ENCODE measurements at regions not wholly inside any gene's neighbourhood (a gene's known extent, or its start where the extent isn't known, plus 50 kb on each side); places are given as distances from the start of the nearest gene placed in this dataset.
"Not testable (repeated sequence)": the region's sequence is repeated elsewhere in the genome, so short reads cannot be mapped to it uniquely, and the experiment has no call there.

GRCh38 chr2:14975381-14975780 is 342.9 kb downstream of the LRATD1 start:
- no peak overlapping the region for H3K9ac ChIP-seq (ENCODE audit: low read length in 2 of 2)
- H3K36me3 ChIP-seq (ENCODE audit: control insufficient read depth in 2 of 2, insufficient read depth in 2 of 2, low read length in 2 of 2): no peaks in the 10 kb centered on the region
- H3K9me3 ChIP-seq (ENCODE audit: control insufficient read depth in 2 of 2, low read length in 2 of 2): peaks cover 0 to 4% of the 10 kb centered on the region in 2 donors
- no peak overlapping the region for H3K4me3 ChIP-seq (ENCODE audit: low read length in 2 of 2)
- no peaks in the 10 kb centered on the region for H3K4me1 ChIP-seq (ENCODE audit: control insufficient read depth, insufficient read depth, low read length)
- no peaks in the 10 kb centered on the region for H3K27me3 ChIP-seq (ENCODE audit: control insufficient read depth in 1 of 2, insufficient read depth in 2 of 2, low read length in 2 of 2)
- no peak overlapping the region for H3K27ac ChIP-seq (ENCODE audit: low read length)

- H3K36me3 ChIP-seq (ENCODE audit: control insufficient read depth in 2 of 2, insufficient read depth in 2 of 2, low read length in 2 of 2): no peaks in the 10 kb centered on the region
Measured at GRCh38 chr2:14977021-14977420, 344.5 kb downstream of the LRATD1 start.

GRCh38 chr2:14978845-14979244 is 346.3 kb downstream of the LRATD1 start:
- H3K27ac ChIP-seq (ENCODE audit: low read length): no peak overlapping the region
- no peak overlapping the region for H3K4me3 ChIP-seq (ENCODE audit: low read length in 2 of 2)
- no peak overlapping the region for H3K9ac ChIP-seq (ENCODE audit: low read length in 2 of 2)
- H3K9me3 ChIP-seq (ENCODE audit: control insufficient read depth in 2 of 2, low read length in 2 of 2): no peaks in the 10 kb centered on the region
- no peaks in the 10 kb centered on the region for H3K36me3 ChIP-seq (ENCODE audit: control insufficient read depth in 2 of 2, insufficient read depth in 2 of 2, low read length in 2 of 2)
- H3K4me1 ChIP-seq (ENCODE audit: control insufficient read depth, insufficient read depth, low read length): no peaks in the 10 kb centered on the region
- H3K27me3 ChIP-seq (ENCODE audit: control insufficient read depth in 1 of 2, insufficient read depth in 2 of 2, low read length in 2 of 2): no peaks in the 10 kb centered on the region

More at GRCh38 chr2:14977021-14977420, 344.5 kb downstream of the LRATD1 start:
- Histone ChIP-seq H3K9ac (ENCODE audit: low read length in 2 of 2) (no peak overlapping the region), H3K4me3 (ENCODE audit: low read length in 2 of 2) (no peak overlapping the region), H3K27ac (ENCODE audit: low read length) (no peak overlapping the region), H3K27me3 (ENCODE audit: control insufficient read depth in 1 of 2, insufficient read depth in 2 of 2, low read length in 2 of 2) (no peaks in the 10 kb centered on the region), H3K9me3 (ENCODE audit: control insufficient read depth in 2 of 2, low read length in 2 of 2) (no peaks in the 10 kb centered on the region), H3K4me1 (ENCODE audit: control insufficient read depth, insufficient read depth, low read length) (no peaks in the 10 kb centered on the region)

GRCh38 chr2:14982790-14983189 is 350.3 kb downstream of the LRATD1 start:
- Histone ChIP-seq H3K27ac (ENCODE audit: low read length) (no peak overlapping the region), H3K9ac (ENCODE audit: low read length in 2 of 2) (no peak overlapping the region), H3K27me3 (ENCODE audit: control insufficient read depth in 1 of 2, insufficient read depth in 2 of 2, low read length in 2 of 2) (no peaks in the 10 kb centered on the region), H3K4me1 (ENCODE audit: control insufficient read depth, insufficient read depth, low read length) (no peaks in the 10 kb centered on the region), H3K9me3 (ENCODE audit: control insufficient read depth in 2 of 2, low read length in 2 of 2) (no peaks in the 10 kb centered on the region), H3K36me3 (ENCODE audit: control insufficient read depth in 2 of 2, insufficient read depth in 2 of 2, low read length in 2 of 2) (no peaks in the 10 kb centered on the region), H3K4me3 (ENCODE audit: low read length in 2 of 2) (no peak overlapping the region)

- H3K4me1 ChIP-seq (ENCODE audit: control insufficient read depth, insufficient read depth, low read length): no peaks in the 10 kb centered on the region
- H3K4me3 ChIP-seq (ENCODE audit: low read length in 2 of 2): no peak overlapping the region
- H3K27ac ChIP-seq (ENCODE audit: low read length): no peak overlapping the region
- no peak overlapping the region for H3K9ac ChIP-seq (ENCODE audit: low read length in 2 of 2)
- no peaks in the 10 kb centered on the region for H3K36me3 ChIP-seq (ENCODE audit: control insufficient read depth in 2 of 2, insufficient read depth in 2 of 2, low read length in 2 of 2)
- no peaks in the 10 kb centered on the region for H3K9me3 ChIP-seq (ENCODE audit: control insufficient read depth in 2 of 2, low read length in 2 of 2)
- H3K27me3 ChIP-seq (ENCODE audit: control insufficient read depth in 1 of 2, insufficient read depth in 2 of 2, low read length in 2 of 2): no peaks in the 10 kb centered on the region
Measured at GRCh38 chr2:14988600-14988999, 356.1 kb downstream of the LRATD1 start.

GRCh38 chr2:14991723-14992122 is 359.2 kb downstream of the LRATD1 start:
- H3K4me3 ChIP-seq (ENCODE audit: low read length in 2 of 2): no peak overlapping the region
- H3K27ac ChIP-seq (ENCODE audit: low read length): no peak overlapping the region
- no peaks in the 10 kb centered on the region for H3K9me3 ChIP-seq (ENCODE audit: control insufficient read depth in 2 of 2, low read length in 2 of 2)
- H3K27me3 ChIP-seq (ENCODE audit: control insufficient read depth in 1 of 2, insufficient read depth in 2 of 2, low read length in 2 of 2): no peaks in the 10 kb centered on the region
- H3K36me3 ChIP-seq (ENCODE audit: control insufficient read depth in 2 of 2, insufficient read depth in 2 of 2, low read length in 2 of 2): no peaks in the 10 kb centered on the region
- no peaks in the 10 kb centered on the region for H3K4me1 ChIP-seq (ENCODE audit: control insufficient read depth, insufficient read depth, low read length)
- H3K9ac ChIP-seq (ENCODE audit: low read length in 2 of 2): no peak overlapping the region

GRCh38 chr2:14994721-14995120 is 362.2 kb downstream of the LRATD1 start:
- Histone ChIP-seq H3K27ac (ENCODE audit: low read length) (no peak overlapping the region), H3K9ac (ENCODE audit: low read length in 2 of 2) (no peak overlapping the region), H3K4me1 (ENCODE audit: control insufficient read depth, insufficient read depth, low read length) (no peaks in the 10 kb centered on the region), H3K4me3 (ENCODE audit: low read length in 2 of 2) (no peak overlapping the region), H3K36me3 (ENCODE audit: control insufficient read depth in 2 of 2, insufficient read depth in 2 of 2, low read length in 2 of 2) (no peaks in the 10 kb centered on the region), H3K9me3 (ENCODE audit: control insufficient read depth in 2 of 2, low read length in 2 of 2) (no peaks in the 10 kb centered on the region), H3K27me3 (ENCODE audit: control insufficient read depth in 1 of 2, insufficient read depth in 2 of 2, low read length in 2 of 2) (no peaks in the 10 kb centered on the region)

GRCh38 chr2:14996351-14997014 is 364.0 kb downstream of the LRATD1 start:
- H3K36me3 ChIP-seq (ENCODE audit: control insufficient read depth in 2 of 2, insufficient read depth in 2 of 2, low read length in 2 of 2): no peaks in the 10 kb centered on the region
- H3K9ac ChIP-seq (ENCODE audit: low read length in 2 of 2): no peak overlapping the region
- no peaks in the 10 kb centered on the region for H3K4me1 ChIP-seq (ENCODE audit: control insufficient read depth, insufficient read depth, low read length)
- H3K9me3 ChIP-seq (ENCODE audit: control insufficient read depth in 2 of 2, low read length in 2 of 2): no peaks in the 10 kb centered on the region
- H3K27ac ChIP-seq (ENCODE audit: low read length): no peak overlapping the region
- H3K4me3 ChIP-seq (ENCODE audit: low read length in 2 of 2): no peak overlapping the region
- H3K27me3 ChIP-seq (ENCODE audit: control insufficient read depth in 1 of 2, insufficient read depth in 2 of 2, low read length in 2 of 2): no peaks in the 10 kb centered on the region

- H3K4me3 ChIP-seq (ENCODE audit: low read length in 2 of 2): no peak overlapping the region
- no peak overlapping the region for H3K27ac ChIP-seq (ENCODE audit: low read length)
- H3K27me3 ChIP-seq (ENCODE audit: control insufficient read depth in 1 of 2, insufficient read depth in 2 of 2, low read length in 2 of 2): no peaks in the 10 kb centered on the region
- H3K9ac ChIP-seq (ENCODE audit: low read length in 2 of 2): no peak overlapping the region
- H3K36me3 ChIP-seq (ENCODE audit: control insufficient read depth in 2 of 2, insufficient read depth in 2 of 2, low read length in 2 of 2): no peaks in the 10 kb centered on the region
- H3K9me3 ChIP-seq (ENCODE audit: control insufficient read depth in 2 of 2, low read length in 2 of 2): no peaks in the 10 kb centered on the region
- no peaks in the 10 kb centered on the region for H3K4me1 ChIP-seq (ENCODE audit: control insufficient read depth, insufficient read depth, low read length)
Measured at GRCh38 chr2:14998546-14998945, 366.0 kb downstream of the LRATD1 start.

GRCh38 chr2:14999114-14999661 is 366.7 kb downstream of the LRATD1 start:
- no peak overlapping the region for H3K9ac ChIP-seq (ENCODE audit: low read length in 2 of 2)

GRCh38 chr2:15002519-15002918 is 370.0 kb downstream of the LRATD1 start:
- H3K36me3 ChIP-seq (ENCODE audit: control insufficient read depth in 2 of 2, insufficient read depth in 2 of 2, low read length in 2 of 2); H3K9me3 ChIP-seq (ENCODE audit: control insufficient read depth in 2 of 2, low read length in 2 of 2); H3K27ac ChIP-seq (ENCODE audit: low read length); H3K9ac ChIP-seq (ENCODE audit: low read length in 2 of 2); H3K4me1 ChIP-seq (ENCODE audit: control insufficient read depth, insufficient read depth, low read length); H3K27me3 ChIP-seq (ENCODE audit: control insufficient read depth in 1 of 2, insufficient read depth in 2 of 2, low read length in 2 of 2); H3K4me3 ChIP-seq (ENCODE audit: low read length in 2 of 2): not testable (repeated sequence)

More at GRCh38 chr2:14999114-14999661, 366.7 kb downstream of the LRATD1 start:
- no peak overlapping the region for H3K27ac ChIP-seq (ENCODE audit: low read length)
- H3K4me1 ChIP-seq (ENCODE audit: control insufficient read depth, insufficient read depth, low read length): no peaks in the 10 kb centered on the region
- H3K9me3 ChIP-seq (ENCODE audit: control insufficient read depth in 2 of 2, low read length in 2 of 2): no peaks in the 10 kb centered on the region
- H3K36me3 ChIP-seq (ENCODE audit: control insufficient read depth in 2 of 2, insufficient read depth in 2 of 2, low read length in 2 of 2): no peaks in the 10 kb centered on the region
- no peaks in the 10 kb centered on the region for H3K27me3 ChIP-seq (ENCODE audit: control insufficient read depth in 1 of 2, insufficient read depth in 2 of 2, low read length in 2 of 2)
- no peak overlapping the region for H3K4me3 ChIP-seq (ENCODE audit: low read length in 2 of 2)
